ENCODE measurements at regions not wholly inside any gene's neighbourhood (a gene's known extent, or its start where the extent isn't known, plus 50 kb on each side); places are given as distances from the start of the nearest gene placed in this dataset.
"Not testable (repeated sequence)": the region's sequence is repeated elsewhere in the genome, so short reads cannot be mapped to it uniquely, and the experiment has no call there.

GRCh38 chr2:185667452-185667851 lies 71.2 kb upstream of the FSIP2 start:
- DNase-seq = no peak

- no peak for DNase-seq
Measured at GRCh38 chr2:185668710-185669109, 69.9 kb upstream of the FSIP2 start.

GRCh38 chr2:185674232-185674631 lies 64.4 kb upstream of the FSIP2 start:
- DNase-seq = no peak

GRCh38 chr2:185676316-185676715 lies 62.3 kb upstream of the FSIP2 start:
- no peak for DNase-seq

GRCh38 chr2:185687001-185687400 lies 51.6 kb upstream of the FSIP2 start:
- DNase-seq = not testable (repeated sequence)

GRCh38 chr2:185687967-185688366 lies 50.6 kb upstream of the FSIP2 start:
- DNase-seq = no peak

All from stimulated activated CD4-positive, alpha-beta T cell treated with anti-CD3 and anti-CD28 coated beads, Interleukin-4, amount 100 ng/mL, for 1 hour (primary cell).